GM23248 (cell line): ENCODE measurements at regions not wholly inside any gene's neighbourhood (a gene's known extent, or its start where the extent isn't known, plus 50 kb on each side); places are given as distances from the start of the nearest gene placed in this dataset.

Experiments
- DNase-seq: peaks from one replicate; pipeline ENCODE4 v3.0.0-alpha.2; 2015
- H2AFZ ChIP-seq: fragments of 200-600 bp; sonication (generic); 2 replicates; pipeline ENCODE4 v1.6.1; 2016; ENCODE audit warnings: antibody characterized with exemption
- H3F3A ChIP-seq: fragments of 200-600 bp; sonication (generic); 2 replicates; pipeline ENCODE4 v1.6.1; 2016; ENCODE audit warnings: mild to moderate bottlenecking, antibody characterized with exemption, mixed run types; ENCODE audit not compliant: insufficient read depth
- H3K27ac ChIP-seq: fragments of 200-600 bp; sonication (generic); 2 replicates; pipeline ENCODE4 v1.5.1; 2016; ENCODE audit warnings: mild to moderate bottlenecking
- H3K27me3 ChIP-seq: fragments of 200-600 bp; sonication (generic); replicated peaks from 2 replicates; pipeline ENCODE4 v1.6.1; 2016; ENCODE audit warnings: mild to moderate bottlenecking; ENCODE audit not compliant: insufficient read depth
- H3K36me3 ChIP-seq: fragments of 200-600 bp; sonication (generic); 2 replicates; pipeline ENCODE4 v1.6.1; 2016; ENCODE audit warnings: low read depth, mild to moderate bottlenecking
- H3K4me1 ChIP-seq: fragments of 200-600 bp; sonication (generic); 2 replicates; pipeline ENCODE4 v1.6.1; 2016; ENCODE audit warnings: mild to moderate bottlenecking; ENCODE audit not compliant: insufficient read depth
- H3K4me2 ChIP-seq: fragments of 200-600 bp; sonication (generic); one replicate; pipeline ENCODE4 v1.6.1; 2016; ENCODE audit warnings: mild to moderate bottlenecking; ENCODE audit not compliant: unreplicated experiment
- H3K4me3 ChIP-seq: fragments of 200-600 bp; sonication (generic); 2 replicates; pipeline ENCODE4 v1.5.1; 2016; ENCODE audit warnings: mild to moderate bottlenecking
- H3K79me2 ChIP-seq: fragments of 200-600 bp; sonication (generic); 2 replicates; pipeline ENCODE4 v1.6.1; 2016; ENCODE audit warnings: mild to moderate bottlenecking; ENCODE audit not compliant: insufficient read depth
- H3K9ac ChIP-seq: fragments of 200-600 bp; sonication (generic); 2 replicates; pipeline ENCODE4 v1.6.1; 2016; ENCODE audit warnings: mild to moderate bottlenecking
- H3K9me2 ChIP-seq: fragments of 200-600 bp; sonication (generic); 2 replicates; pipeline ENCODE4 v1.6.1; 2016; ENCODE audit warnings: mixed run types, mild to moderate bottlenecking, moderate library complexity; ENCODE audit not compliant: insufficient read depth
- H3K9me3 ChIP-seq: fragments of 200-600 bp; sonication (generic); one replicate; pipeline ENCODE4 v1.6.1; 2017; ENCODE audit warnings: low read depth
- H4K20me1 ChIP-seq: fragments of 200-600 bp; sonication (generic); 2 replicates; pipeline ENCODE4 v1.6.0; 2016; ENCODE audit not compliant: insufficient read depth
- EZH2 ChIP-seq: fragments of 200-600 bp; sonication (generic); IDR thresholded peaks from 2 replicates; pipeline ENCODE4 v1.6.1; 2018; ENCODE audit warnings: antibody characterized with exemption, mild to moderate bottlenecking; ENCODE audit not compliant: insufficient read depth, poor library complexity, severe bottlenecking
- EZH2phosphoT487 ChIP-seq: fragments of 200-600 bp; sonication (generic); IDR thresholded peaks from 2 replicates; pipeline ENCODE4 v1.6.1; 2018; ENCODE audit warnings: antibody characterized with exemption, moderate library complexity, mild to moderate bottlenecking, low read depth; ENCODE audit not compliant: insufficient read depth
- WGBS, 2 experiments: methylation state at CpG; one replicate each; pipeline ENCODE4 v1.1.6; 2015 to 2017; ENCODE audit warnings: low lambda C conversion rate in 2 of 2, low coverage in 1 of 2; ENCODE audit errors: missing lambda C conversion rate in 2 of 2; 5-methylcytosine and 5-hydroxymethylcytosine counted together
- in situ Hi-C: fragments of 300-500 bp; cut with MboI; formaldehyde crosslinking; loops from 2 replicates; pipeline ENCODE4 v1.15.0; 2020

- H3K4me1 ChIP-seq = peaks cover 15% of the 10 kb centered on the region
- H4K20me1 ChIP-seq = no peaks in the 10 kb centered on the region
- no peak overlapping the region for H3K4me3 ChIP-seq
- TF ChIP-seq EZH2 (no peak), EZH2phosphoT487 (no peak)
- in situ Hi-C loops = no loop called here
- H3K9me3 ChIP-seq = no peaks in the 10 kb centered on the region
- H3K9me2 ChIP-seq = no peaks in the 10 kb centered on the region
- H2AFZ ChIP-seq = no peak overlapping the region
- H3F3A ChIP-seq = peaks cover 15% of the 10 kb centered on the region; the same call in 1 of the 2 replicates
- no peaks in the 10 kb centered on the region for H3K79me2 ChIP-seq
- H3K27ac ChIP-seq = no peak overlapping the region
- no peaks in the 10 kb centered on the region for H3K36me3 ChIP-seq
- no peaks in the 10 kb centered on the region for H3K27me3 ChIP-seq
- no peak overlapping the region for H3K4me2 ChIP-seq
- WGBS, 2 experiments = 90 to 96% methylated on average over 3 of the region's 3 CpGs
- DNase-seq = no peak
- H3K9ac ChIP-seq = no peak overlapping the region
These were observed 86.7 kb upstream of the SRD5A3 start for GRCh38 chr4:55259294-55259693.

DNA sequence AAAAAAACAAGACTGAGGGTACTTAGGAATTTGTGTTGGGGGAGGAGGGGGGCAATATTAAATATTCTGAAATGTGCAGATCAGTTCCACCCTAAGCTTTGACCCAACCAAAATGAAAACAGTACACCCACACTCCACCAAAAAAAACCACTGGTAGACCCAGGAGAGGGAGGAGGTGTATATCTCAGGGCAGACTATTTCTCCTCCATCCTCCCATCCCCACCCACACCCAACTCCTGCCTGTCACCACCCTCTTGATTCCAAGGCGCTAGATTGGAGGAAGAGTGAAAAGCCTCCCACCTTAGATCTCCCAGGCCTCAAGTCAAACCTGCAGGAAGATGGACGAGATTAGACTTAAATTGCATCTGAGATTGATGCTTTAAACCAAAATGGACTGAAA is 76.6 kb upstream of the SRD5A3 start:
- Histone ChIP-seq H3K4me2 (no peak overlapping the region), H3K36me3 (no peaks in the 10 kb centered on the region), H3K27me3 (peaks cover 10% of the 10 kb centered on the region; the same call in 1 of the 2 replicates), H3K9ac (no peak overlapping the region), H3K9me3 (no peaks in the 10 kb centered on the region), H3K4me1 (no peaks in the 10 kb centered on the region), H3K27ac (no peak overlapping the region), H4K20me1 (no peaks in the 10 kb centered on the region), H3F3A (no peaks in the 10 kb centered on the region), H3K79me2 (no peaks in the 10 kb centered on the region), H3K9me2 (no peaks in the 10 kb centered on the region), H2AFZ (no peak overlapping the region), H3K4me3 (no peak overlapping the region)
- DNase-seq = no peak
- 43 to 48% methylated on average over 2 of the region's 2 CpGs for WGBS, 2 experiments
- in situ Hi-C loops = no loop called here
- TF ChIP-seq EZH2 (no peak), EZH2phosphoT487 (no peak)

- TF ChIP-seq EZH2phosphoT487 (no peak), EZH2 (no peak)
- 61 to 75% methylated on average over 4 of the region's 4 CpGs for WGBS, 2 experiments
- Histone ChIP-seq H2AFZ (no peak overlapping the region), H3K9me2 (no peaks in the 10 kb centered on the region), H3K79me2 (no peaks in the 10 kb centered on the region), H3K27me3 (peaks cover 10% of the 10 kb centered on the region; the same call in 1 of the 2 replicates), H3K9ac (no peak overlapping the region), H3K4me2 (no peak overlapping the region), H3F3A (no peaks in the 10 kb centered on the region), H3K4me3 (no peak overlapping the region), H4K20me1 (no peaks in the 10 kb centered on the region), H3K4me1 (no peaks in the 10 kb centered on the region), H3K9me3 (no peaks in the 10 kb centered on the region), H3K36me3 (no peaks in the 10 kb centered on the region), H3K27ac (no peak overlapping the region)
- in situ Hi-C loops = no loop called here
- no peak for DNase-seq
These were observed 76.0 kb upstream of the SRD5A3 start for GRCh38 chr4:55269995-55270394.

- no peaks in the 10 kb centered on the region for H3K36me3 ChIP-seq
These were observed 75.6 kb upstream of the SRD5A3 start for GRCh38 chr4:55270481-55270880.

DNA sequence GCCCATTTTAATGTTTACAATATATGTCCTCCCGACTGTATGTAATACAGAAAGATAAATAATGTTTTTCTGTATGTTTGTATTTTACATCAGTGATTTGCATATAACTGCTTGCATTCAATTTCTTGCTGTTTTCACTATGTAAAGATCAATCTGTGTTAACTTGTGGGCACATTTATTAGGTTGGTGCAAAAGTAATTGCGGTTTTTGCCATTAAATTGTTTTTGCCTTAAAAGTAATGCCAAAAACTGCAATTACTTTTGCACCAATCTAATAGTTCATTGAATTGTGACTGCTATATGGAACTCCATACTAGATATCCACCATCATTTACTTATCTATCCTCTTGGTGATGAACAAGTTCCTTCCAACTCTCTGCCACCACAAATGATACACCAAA is 73.9 kb upstream of the SRD5A3 start:
- WGBS, 2 experiments = 74 to 78% methylated on average over 2 of the region's 2 CpGs
- Histone ChIP-seq H2AFZ (no peak overlapping the region), H3F3A (no peaks in the 10 kb centered on the region), H3K4me3 (no peak overlapping the region), H3K79me2 (no peaks in the 10 kb centered on the region), H4K20me1 (no peaks in the 10 kb centered on the region), H3K9me2 (no peaks in the 10 kb centered on the region), H3K4me2 (no peak overlapping the region), H3K9ac (no peak overlapping the region), H3K4me1 (no peaks in the 10 kb centered on the region), H3K36me3 (no peaks in the 10 kb centered on the region), H3K9me3 (no peaks in the 10 kb centered on the region), H3K27ac (no peak overlapping the region), H3K27me3 (peaks cover 2% of the 10 kb centered on the region; the same call in 1 of the 2 replicates)
- TF ChIP-seq EZH2 (no peak), EZH2phosphoT487 (no peak)
- no peak for DNase-seq
- in situ Hi-C loops = no loop called here

More at GRCh38 chr4:55270481-55270880, 75.6 kb upstream of the SRD5A3 start:
- Histone ChIP-seq H3K27ac (no peak overlapping the region), H3F3A (no peaks in the 10 kb centered on the region), H3K79me2 (no peaks in the 10 kb centered on the region), H4K20me1 (no peaks in the 10 kb centered on the region), H2AFZ (no peak overlapping the region), H3K4me2 (no peak overlapping the region), H3K4me1 (no peaks in the 10 kb centered on the region), H3K9me3 (no peaks in the 10 kb centered on the region), H3K4me3 (no peak overlapping the region), H3K9ac (no peak overlapping the region), H3K9me2 (no peaks in the 10 kb centered on the region), H3K27me3 (peaks cover 7% of the 10 kb centered on the region; the same call in 1 of the 2 replicates)
- in situ Hi-C loops = no loop called here
- DNase-seq = no peak
- 34 to 37% methylated on average over 2 of the region's 2 CpGs for WGBS, 2 experiments
- TF ChIP-seq EZH2 = no peak
- TF ChIP-seq EZH2phosphoT487 = no peak
